GM12878 (cell line): ENCODE measurements at regions not wholly inside any gene's neighbourhood (a gene's known extent, or its start where the extent isn't known, plus 50 kb on each side); places are given as distances from the start of the nearest gene placed in this dataset.

Source experiments
- CHD4 ChIP-seq: fragments of 200-600 bp; sonication (generic); IDR thresholded peaks from 2 replicates; pipeline ENCODE4 v1.6.1; 2016; ENCODE audit warnings: mild to moderate bottlenecking
- CREM ChIP-seq: IDR thresholded peaks from 2 replicates; pipeline ENCODE4 v1.6.1; 2014; ENCODE audit warnings: antibody characterized with exemption, low read depth
- CUX1 ChIP-seq: IDR thresholded peaks from 2 replicates; pipeline ENCODE4 v1.6.1; 2012; ENCODE audit warnings: improper control_type of control experiment, low read depth, low read length; ENCODE audit not compliant: insufficient replicate concordance
- IKZF2 ChIP-seq, 2 experiments: fragments of 450-650 bp; IDR thresholded peaks; 2 replicates each; pipeline ENCODE4 v1.6.1; 2017; ENCODE audit warnings: mild to moderate bottlenecking in 2 of 2, moderate library complexity in 2 of 2
- IRF4 ChIP-seq: IDR thresholded peaks from 2 replicates; pipeline ENCODE4 v1.6.1; 2011; ENCODE audit warnings: low read depth, low read length
- MTA3 ChIP-seq: IDR thresholded peaks from 2 replicates; pipeline ENCODE4 v1.6.1; 2012; ENCODE audit warnings: low read length, inconsistent platforms, borderline replicate concordance
- RBBP5 ChIP-seq: fragments of 200-600 bp; sonication (generic); conservative IDR thresholded peaks from 2 replicates; pipeline ENCODE4 v1.6.1; 2016
- SP1 ChIP-seq: IDR thresholded peaks from one replicate; pipeline ENCODE4 v1.6.1; 2011; ENCODE audit warnings: low read depth, low read length
- ZBTB33 ChIP-seq: fragments of 450-650 bp; IDR thresholded peaks from 2 replicates; pipeline ENCODE4 v1.6.1; 2017; ENCODE audit warnings: mild to moderate bottlenecking
- TF ChIP-seq, protein P1 (sequence below): IDR thresholded peaks from 2 replicates; pipeline ENCODE4 v1.6.1; 2011; ENCODE audit warnings: low read depth, mild to moderate bottlenecking, low read length, moderate library complexity, borderline replicate concordance; ENCODE audit errors: extremely low read depth

GRCh38 chr10:128729910-128730420, 603.7 kb upstream of the MKI67 start (continued):
- TF ChIP-seq ZBTB33 (no peak), MTA3 (no peak), RBBP5 (no peak), IKZF2 (IDR thresholded peaks at IDR 0.05) (no peak), CREM (no peak), IRF4 (no peak), CUX1 (no peak), SP1 (no peak), CHD4 (no peak)
- TF ChIP-seq, protein P1, sequence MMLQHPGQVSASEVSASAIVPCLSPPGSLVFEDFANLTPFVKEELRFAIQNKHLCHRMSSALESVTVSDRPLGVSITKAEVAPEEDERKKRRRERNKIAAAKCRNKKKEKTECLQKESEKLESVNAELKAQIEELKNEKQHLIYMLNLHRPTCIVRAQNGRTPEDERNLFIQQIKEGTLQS: no peak
- TF ChIP-seq, all 136 proteins: peak for 0
